Activated CD8-positive, alpha-beta memory T cell treated with anti-CD3 and anti-CD28 coated beads, Interleukin-2, amount 50 U/mL, for 48 hours (primary cell): ENCODE measurements at regions not wholly inside any gene's neighbourhood (a gene's known extent, or its start where the extent isn't known, plus 50 kb on each side); places are given as distances from the start of the nearest gene placed in this dataset.

Experiments
- DNase-seq: peaks from one replicate; pipeline ENCODE4 v3.0.0-alpha.2; 2020

DNA sequence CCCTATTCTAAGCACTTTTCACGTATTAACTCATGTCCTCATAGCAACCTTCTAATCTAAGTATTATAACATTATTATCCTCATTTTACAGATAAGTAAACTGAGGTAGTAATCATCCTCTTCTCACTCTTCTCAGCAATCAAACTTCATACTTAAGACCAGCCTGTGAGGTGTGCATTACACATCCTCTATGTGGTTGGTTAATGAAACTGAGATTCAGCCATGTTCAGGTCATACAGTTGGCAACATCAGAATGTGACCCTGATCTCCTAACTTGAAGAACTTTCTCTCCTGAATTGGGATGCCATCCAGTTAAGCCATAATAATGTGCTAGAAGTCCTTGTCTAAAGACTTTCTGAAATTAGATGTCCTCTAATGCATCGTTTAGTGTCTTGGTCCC, 275.1 kb upstream of the ANKRD55 start:
- no peak for DNase-seq

DNA sequence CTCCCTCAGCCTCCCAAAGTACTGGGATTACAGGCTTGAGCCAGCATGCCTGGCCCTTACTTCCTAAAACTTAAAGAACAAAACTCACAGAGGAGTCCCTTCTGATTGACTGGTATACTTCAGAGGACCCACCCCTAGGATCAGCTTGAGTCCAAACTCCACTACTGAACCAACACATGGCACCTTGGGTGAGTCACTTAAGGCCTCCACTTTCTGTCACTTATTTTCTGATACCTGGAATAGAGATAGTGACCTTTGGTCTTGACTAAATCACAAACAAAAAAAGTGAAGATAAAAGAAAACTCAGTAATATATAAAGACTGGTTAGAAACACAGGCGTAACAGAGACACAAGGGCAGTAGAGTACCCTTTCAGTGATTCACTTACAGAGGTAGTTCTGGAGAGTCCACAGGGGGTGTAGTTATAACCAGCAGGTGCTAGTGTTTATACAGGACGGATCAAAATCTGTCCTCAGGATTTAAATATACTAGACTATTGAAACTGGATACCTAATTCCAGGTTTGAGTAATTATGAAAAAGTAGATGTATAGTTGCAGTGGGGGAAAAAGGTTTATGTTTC, 274.3 kb upstream of the ANKRD55 start:
- DNase-seq, result no peak

DNA sequence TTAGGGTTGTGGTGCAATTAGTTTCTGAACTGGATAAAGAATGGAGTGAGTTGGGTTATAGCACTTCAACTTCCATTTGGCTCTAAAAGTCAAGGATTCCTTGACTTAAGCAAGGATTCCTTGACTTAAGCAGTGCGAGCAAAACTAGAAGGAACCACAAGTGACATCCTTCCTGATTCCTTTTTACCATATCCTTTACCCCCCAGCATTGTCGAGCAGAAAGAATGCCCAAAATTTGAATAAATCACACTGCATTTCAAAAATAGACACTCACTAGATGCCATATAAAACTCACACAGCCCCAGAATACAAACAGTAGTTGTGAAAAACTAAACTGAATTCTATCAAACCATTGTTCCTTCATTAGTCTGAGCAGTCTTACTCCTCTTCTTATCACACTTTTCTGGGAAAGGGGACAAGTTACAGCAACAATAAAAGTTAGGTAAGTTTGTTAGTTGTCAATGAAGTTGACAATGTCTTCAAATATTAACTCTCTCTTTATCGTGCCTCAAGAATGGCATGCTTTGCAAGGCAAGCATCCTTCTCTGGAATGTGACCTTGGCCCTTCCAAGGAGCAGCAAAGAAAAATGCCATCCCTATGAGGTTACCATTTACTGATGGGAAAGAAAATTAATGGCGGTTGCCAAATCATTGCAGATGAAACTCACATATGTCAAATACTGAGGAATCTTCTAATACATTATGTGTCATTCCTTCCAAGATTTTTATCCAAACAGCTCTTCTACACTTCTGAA, 273.3 kb upstream of the ANKRD55 start:
- no peak for DNase-seq

DNA sequence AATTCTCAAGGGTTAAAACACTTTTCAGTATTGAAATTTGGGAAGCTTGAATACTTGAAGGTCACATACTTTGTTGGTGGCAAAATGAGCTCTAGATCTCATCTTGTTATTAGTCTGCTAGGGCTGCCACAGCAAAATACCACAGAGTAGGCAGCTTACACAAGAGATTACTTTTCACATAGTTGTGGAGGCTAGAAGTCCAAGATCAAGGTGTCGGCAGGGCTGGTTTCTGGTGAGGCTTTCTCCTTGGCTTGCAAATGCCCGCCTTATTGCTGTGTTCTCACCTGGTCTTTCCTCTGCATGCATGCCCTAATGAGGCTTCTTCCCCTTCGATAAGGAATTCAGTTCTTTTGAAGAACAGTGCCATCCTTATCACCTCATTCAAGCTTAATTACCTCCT, 270.8 kb upstream of the ANKRD55 start:
- no peak for DNase-seq

DNA sequence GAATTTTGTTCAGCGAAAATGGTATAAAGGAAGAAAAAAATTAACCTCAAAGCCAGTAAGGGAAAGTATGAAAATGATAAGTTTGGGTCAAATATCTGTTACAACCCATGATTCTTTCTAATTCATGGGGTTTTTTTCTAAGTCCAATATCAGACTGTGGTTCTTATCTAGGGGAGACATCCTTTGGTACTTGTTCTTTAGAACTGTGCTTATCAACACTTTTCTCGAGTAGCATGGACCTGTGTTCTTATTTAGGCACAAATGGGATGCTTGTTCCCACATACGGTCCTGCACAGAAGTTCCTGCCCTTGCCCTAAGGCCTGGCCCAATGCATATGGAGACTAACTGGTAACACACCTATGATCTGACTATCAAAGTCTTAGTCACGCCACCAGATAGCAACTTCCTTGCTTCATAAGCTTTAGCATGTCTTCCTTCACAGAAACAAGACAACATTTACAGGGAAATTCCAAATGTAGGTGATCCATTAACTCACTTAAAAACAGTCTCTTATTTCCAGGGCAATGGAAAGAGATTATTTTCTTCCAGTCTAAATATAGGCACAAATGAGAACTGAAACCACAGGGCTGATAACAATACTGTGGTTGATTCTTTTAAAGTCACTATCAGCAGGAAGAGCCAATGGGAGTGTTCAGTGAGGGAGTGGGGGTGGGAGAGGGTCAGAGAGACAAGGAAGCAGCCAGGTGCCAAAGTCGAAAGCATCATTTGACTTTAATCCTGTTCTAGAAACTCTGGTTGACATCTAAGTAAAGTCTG, 268.8 kb upstream of the ANKRD55 start:
- no peak for DNase-seq

DNA sequence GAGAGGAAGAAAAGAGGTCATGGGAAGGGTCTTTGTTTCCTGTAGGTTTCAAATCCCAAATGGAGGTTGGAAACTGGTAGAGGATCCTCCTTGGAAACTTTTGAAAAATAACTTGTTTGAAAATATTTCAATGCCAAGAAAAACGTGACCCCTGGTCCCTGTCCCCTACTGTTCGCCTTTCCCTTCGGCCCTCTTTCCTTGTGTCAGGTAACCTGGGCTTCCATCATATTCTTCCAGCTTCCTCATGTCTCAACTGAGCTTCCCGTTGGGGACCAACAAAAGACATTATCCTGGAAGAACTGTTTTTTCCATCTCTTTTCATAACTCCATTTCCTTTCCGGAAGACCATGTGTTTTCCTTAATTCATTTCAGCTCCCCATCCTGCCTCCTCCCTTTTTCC, 266.8 kb upstream of the ANKRD55 start:
- DNase-seq, result no peak

DNA sequence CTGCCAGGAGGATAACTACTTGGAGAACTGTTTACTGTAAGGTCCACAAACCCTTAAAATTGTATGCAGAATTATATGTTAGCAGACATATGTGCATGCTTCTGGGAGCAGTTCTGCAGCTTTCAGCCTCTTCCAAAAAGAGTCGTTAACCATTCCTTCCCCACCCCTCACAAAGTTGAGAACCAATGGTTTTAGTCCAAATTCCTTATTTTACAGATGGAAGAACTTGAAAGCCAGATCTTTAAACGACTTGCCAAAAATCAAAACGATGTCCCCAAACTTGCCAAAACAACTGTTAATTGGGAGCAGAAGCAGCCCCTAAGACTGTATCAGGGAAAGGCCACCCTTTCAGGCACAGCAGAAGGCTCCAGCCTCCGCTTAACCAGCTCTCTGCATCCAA, 266.4 kb upstream of the ANKRD55 start:
- no peak for DNase-seq

DNA sequence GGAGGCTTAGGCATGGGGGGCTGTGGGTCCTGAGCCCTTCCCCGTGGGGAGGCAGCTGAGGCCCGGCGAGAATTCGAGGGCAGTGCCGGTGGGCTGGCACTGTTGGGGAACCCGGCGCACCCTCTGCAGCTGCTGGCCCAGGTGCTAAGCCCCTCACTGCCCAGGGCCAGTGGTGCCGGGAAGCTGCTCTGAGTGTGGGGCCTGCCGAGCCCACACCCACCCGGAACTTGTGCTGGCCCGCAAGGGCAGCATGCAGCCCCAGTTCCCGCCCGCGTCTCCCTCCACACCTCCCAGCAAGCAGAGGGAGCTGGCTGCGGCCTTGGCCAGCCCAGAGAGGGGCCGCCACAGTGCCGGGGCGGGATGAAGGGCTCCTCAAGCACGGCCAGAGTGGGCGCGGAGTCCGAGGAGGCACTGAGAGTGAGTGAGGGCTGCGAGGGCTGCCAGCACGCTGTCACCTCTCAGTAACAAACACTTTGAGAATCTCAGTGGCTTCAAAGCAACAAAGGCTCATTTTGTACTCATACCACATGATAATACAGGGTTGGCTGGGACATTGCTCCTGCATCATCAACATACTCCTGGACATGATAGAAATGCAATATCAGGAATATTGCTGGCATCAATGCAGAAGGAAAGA, 265.7 kb upstream of the ANKRD55 start:
- DNase-seq, result no peak

DNA sequence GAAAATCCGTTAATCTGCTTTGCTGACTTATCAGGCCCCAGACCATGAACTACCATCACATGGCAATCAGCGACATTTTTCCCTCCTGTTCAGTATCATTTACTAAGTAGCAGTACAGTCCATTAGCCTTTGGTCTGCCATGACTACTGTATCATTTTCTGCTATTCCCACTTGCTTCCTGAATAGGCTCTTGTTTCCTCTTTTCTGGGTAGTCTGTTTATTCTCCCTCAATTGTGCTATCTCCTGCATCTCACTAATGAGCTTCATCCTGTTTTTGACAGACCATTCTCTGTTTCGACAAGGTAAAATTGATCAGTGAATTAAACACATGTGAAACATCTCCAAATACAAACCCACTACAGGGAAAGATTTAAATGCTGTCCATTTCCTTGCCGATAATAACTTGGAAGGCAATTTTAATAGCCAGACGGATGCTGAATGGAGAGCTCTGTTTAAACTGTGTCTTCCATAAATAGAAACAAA, 263.5 kb upstream of the ANKRD55 start:
- DNase-seq, result no peak

DNA sequence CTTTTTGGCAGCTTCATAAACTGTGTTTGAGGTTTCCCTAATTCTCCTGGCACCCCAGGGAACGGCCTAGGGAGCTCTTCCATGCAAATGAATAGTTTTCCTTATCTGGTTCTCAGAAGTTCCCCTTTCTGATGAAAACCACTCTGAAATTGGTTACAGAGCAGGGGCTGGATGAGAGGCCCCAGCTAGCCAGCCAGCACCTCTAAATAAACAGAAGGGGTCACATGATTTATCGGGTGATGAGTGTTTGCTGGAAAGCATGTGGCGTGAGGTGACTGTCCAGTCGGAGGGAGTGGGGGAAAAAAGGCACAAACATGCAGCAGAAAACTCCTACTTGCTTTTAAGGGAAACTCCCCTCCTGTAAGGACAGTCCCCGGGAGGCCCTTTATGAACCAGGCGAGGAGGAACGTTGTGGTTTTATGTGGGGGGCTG, 261.2 kb upstream of the ANKRD55 start:
- no peak for DNase-seq

DNA sequence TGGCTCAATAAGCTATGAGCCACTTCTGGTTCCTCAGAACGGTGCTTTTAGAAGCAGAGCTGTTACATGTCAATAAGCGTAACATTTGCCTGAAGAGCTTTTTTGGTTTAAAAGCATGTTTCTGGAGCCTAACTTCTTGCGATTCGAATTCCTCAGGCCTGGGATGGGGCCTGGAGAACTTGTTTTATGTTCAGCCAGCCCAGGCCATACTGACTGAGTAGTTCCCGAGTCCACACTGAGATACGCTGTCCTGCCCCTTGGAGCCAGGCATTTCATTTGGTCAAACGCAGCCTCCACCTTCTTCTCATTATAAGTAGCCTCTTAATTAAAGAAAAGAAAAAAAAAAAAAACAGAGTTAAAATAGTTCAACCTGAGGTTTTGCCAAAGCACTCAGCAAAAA, 260.6 kb upstream of the ANKRD55 start:
- DNase-seq, result no peak

DNA sequence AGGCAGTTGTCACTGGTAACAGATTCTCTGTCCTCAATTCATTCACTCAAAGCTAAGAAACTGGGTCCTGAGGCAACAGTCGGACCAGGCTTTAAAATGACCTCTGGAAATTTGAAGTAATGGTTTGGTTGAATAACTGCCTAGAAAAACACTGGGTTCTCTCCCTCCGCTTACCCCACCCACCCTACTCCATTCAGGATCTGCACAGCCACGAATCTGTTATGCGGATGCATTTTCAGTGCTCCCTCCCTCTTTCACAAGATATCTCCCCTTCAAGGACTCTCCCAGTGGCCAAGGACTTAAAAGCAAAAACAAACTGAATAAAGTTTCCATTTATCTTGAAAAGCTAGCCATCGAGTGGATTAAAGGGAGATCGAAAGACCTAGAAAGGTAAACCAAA, 260.2 kb upstream of the ANKRD55 start:
- no peak for DNase-seq

DNA sequence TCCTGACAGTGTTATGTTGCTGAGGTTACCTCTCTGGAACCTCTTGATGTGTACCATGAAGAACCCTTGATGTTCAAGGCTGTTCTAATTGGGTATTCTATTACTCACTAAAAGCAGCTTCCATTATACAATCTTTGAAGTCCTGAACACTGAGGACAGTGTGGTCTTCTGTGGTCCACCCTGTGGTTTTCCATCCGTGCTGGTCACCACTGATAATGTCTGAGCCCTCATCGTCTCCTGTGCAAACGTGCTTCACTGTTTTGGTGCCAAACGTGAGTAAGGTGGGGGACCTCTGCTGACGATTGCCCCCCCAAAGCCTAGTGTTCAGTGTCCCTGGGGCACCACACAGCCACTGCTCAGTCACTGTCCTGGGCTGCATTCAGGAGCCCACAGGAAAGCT, 259.7 kb upstream of the ANKRD55 start:
- DNase-seq, result no peak

DNA sequence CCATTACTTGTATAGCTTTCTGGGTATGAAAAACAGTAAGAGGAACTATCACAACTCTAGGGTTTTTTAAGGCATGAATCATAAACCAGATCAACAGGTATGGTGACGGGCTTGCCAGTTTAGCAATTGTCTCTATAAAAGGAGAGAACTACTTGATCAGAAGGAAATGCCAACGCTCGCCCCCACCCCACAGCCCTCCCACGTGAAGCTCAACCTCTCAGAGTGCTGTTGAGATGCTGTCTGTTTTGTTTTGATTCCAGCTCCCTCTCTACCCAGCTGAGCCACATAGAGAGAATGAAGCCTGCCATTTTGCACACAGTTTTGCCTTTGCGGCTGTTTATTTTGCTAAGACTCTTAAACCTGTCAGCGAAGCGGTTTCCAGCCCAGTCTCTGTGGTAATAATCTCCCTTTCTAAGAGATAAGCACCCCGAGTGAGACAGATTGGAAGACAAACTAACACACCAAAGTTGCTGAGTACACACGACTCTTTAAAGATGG, 257.9 kb upstream of the ANKRD55 start:
- no peak for DNase-seq

DNA sequence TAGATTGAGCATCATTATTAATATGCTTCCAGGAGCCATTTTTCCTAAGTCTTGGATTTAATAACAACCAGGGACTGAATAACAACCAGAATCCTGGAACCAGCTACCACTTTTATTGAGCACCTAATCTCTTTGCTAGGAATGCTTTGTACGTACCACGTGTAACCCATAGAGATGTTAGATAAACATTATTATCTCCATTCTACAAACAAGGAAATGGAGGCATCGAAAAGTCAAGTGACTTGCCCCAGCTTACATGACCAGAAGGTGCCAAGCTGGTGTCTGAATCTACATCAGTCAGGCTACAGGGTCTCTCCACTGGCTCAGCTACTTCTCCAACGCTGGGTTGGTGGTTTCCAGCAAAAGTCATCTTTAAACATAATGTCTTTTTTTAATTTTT, 256.1 kb upstream of the ANKRD55 start:
- no peak for DNase-seq

DNA sequence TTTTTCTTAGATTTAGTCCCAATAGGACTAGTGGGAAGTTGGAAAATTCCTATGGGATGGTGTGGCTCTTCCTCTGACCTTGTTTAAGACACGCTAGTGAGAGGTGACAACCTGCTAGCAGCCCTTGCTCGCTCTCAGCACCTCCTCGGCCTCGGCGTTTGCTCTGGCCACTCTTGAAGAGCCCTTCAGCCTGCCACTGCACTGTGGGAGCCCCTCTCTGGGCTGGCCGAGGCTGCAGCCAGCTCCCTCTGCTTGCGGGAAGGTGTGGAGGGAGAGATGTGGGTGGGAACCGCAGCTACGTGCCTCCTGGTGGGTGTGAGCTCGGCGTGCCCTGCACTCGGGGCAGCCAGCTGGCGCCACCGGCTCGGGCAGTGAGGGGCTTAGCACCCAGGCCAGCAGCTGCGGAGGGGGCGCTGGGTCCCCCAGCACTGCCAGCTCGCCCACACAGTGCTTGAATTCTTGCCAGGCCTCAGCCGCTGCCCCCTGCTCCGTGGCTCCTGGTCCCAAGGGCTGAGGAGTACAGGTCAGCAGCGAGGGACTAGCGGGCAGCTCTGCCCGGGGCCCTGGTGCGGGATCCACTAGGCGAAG, 254.5 kb upstream of the ANKRD55 start:
- no peak for DNase-seq

DNA sequence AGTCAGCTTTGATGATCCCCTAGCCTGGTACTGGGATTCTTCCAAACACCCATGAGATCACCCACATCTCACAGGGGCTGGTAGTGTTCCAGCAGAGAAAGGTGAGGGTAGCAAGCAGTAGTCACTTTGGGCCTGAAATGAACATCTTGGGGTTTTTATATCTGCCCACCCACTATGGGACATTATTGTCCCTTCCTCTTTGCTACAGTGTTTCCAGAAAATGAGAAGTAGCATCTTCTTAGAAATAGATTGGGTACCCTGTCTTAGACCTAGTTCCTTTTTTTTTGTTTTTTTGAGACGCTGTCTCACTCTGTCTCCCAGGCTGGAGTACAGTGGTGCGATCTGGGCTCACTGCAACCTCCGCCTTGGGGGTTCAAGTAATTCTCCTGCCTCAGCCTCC, 249.2 kb upstream of the ANKRD55 start:
- no peak for DNase-seq

DNA sequence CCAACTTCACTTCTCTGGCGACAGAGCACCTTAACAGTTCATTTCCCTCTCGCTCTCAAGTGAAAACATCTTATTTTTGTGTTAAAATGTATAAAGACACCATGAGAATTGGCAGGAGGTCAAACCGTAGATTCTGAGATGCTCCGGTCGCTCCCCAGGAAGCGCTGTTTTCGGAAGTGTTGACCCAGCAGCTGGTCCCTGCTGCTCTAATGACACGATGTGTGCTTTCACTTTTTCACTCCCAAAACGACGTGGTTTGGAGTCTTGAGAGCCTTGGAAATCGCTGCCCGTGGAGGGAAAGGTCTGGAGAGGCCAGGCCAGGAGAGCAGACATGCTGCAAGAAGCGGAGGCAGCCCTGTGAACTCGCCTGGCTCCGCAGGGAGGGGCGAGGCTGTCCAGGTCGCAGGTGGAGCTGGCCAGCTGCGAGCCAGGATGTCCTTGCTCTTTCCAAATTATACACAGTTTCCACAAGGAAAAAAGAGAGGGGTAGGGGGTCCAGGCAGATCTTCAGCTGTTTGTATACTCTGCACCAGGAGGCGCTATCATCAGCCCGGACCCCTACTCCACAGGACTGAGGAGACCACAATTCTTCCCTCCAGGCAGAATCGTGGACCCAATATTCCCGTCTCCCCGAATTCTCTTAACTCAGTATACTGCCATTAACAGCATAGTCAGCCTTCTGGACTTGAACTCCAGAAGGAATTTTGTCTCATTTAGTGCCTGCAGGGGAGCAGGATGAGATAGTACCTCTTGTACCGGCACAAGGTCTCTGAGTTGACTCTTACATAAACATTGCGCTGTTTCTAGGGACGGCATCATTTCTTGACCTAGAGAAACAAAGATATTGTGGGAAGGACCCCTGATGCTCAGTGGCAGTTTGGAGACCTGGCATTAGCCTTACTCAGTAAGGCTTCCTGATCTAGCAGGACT, 248.6 kb upstream of the ANKRD55 start:
- peak; percentile 64 for DNase-seq

DNA sequence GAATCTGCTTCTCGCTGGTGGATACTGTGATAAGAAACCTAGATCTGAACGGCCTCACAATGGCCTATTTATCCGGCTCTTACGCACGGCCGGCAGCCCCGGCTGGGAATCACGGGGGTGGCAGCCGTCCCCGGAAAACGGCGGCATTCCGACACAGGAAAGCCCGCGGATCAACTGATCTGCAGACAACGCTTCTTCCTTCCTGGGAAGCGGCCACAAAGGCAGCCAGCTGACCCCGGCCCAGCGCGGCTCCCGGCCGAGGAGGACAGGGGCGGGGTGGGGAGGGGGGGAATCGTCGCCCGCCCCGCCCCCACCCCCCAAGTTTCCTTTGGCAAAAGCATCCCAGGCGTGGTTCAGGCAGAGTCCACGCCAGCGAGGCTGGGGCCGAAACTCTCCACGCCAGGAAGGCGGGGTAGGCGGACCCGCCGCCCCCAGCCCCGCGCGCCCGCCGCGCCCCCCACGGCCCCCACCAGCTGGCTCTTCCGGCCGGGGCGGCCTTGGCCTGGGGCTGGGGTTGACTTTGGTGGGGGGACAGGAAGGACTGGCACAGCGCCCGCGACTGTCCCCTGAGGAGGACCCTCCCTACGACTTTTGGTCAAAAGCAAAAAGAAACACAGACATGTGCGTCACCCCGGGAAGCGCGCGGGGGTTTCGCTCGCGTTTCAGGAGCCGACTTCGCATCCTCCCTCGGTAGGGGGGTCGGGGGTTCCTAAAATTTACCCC, 247.7 kb upstream of the ANKRD55 start:
- DNase-seq, result peak; percentile 66

DNA sequence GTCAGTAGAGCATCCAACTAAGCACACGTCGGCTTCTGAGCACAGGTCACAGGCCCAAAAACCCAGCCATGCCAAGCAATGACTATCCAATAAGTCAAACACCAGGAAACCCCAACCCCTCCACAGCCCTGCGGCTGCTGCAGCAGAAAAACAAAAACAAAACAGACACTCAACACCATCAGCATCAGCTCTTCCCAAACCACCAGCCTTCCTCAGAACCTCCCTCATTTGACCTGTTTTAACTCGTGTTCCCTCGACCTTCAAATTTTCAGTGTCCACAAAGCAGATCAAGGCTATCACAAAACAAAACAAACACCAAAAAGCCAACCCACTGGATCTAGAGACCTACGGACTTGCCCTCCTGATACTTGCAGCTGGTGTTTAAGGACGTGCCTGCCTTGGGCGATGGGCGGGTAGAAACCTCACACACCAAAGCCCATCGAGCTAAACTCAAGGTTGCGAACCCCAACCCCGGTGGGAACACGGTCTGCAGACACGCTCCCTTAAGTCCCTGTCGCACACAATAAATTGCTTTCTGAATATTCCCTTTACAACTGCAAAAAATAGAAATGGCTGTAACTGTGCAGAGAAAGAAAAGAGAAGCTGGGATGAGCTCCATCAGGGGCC, 247.1 kb upstream of the ANKRD55 start:
- DNase-seq, result no peak

DNA sequence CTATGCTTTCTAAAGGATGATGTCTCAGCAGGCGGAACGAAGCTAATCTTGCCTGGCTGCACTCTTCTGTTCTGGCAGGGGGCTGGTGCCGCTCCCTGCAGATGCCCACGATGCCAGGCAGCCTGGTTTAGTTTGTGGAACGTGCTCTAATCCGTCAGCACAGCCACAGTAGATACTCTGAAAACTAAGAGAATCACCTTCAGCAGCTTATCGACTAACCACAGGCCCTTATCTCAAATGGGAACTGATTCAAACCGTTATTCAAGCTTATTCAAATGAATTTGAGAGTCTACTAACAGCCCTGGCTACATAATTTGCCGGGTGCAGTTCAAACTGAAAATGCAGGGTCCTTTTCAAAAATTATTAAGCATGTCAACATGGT, 246.6 kb upstream of the ANKRD55 start:
- no peak for DNase-seq
